Heart left ventricle (tissue), 16 donors: ENCODE measurements at regions not wholly inside any gene's neighbourhood (a gene's known extent, or its start where the extent isn't known, plus 50 kb on each side); places are given as distances from the start of the nearest gene placed in this dataset.
A peak's percentile ranks its signal among the peaks of the same experiment; 100 is the strongest.
"Not testable (repeated sequence)": the region's sequence is repeated elsewhere in the genome, so short reads cannot be mapped to it uniquely, and the experiment has no call there.

Experiments
- ATAC-seq, 4 donors: fragments of 200-7000 bp; cut with Tn5 transposase; one replicate each; pipeline ENCODE4 v1.9.1; 2020 to 2022; ENCODE audit warnings: moderate library complexity in 4 of 4, mild to moderate bottlenecking in 3 of 4, moderate number of reproducible peaks in 1 of 4
- DNase-seq, 5 donors: peaks; one replicate each; pipeline ENCODE4 v3.0.0-alpha.2; 2020
- H3K27ac ChIP-seq, 12 donors: fragments of 200-600 bp; sonication (generic) in 4 of 12; one replicate each; pipeline versions ENCODE4 v1.5.0 to v1.8.0; 2016 to 2022; ENCODE audit warnings: mild to moderate bottlenecking in 2 of 12
- H3K27me3 ChIP-seq, 9 donors: fragments of 200-600 bp; sonication (generic) in 2 of 9; one replicate each; pipeline versions ENCODE4 v1.5.1 to v1.8.0; 2016 to 2022; ENCODE audit warnings: mild to moderate bottlenecking in 3 of 9
- H3K36me3 ChIP-seq, 9 donors: fragments of 200-600 bp; sonication (generic) in 2 of 9; one replicate each; pipeline versions ENCODE4 v1.5.0 to v1.8.0; 2018 to 2022; ENCODE audit warnings: mild to moderate bottlenecking in 2 of 9
- H3K4me1 ChIP-seq, 12 donors: fragments of 200-600 bp; sonication (generic) in 4 of 12; one replicate each; pipeline versions ENCODE4 v1.5.0 to v1.8.0; 2016 to 2022; ENCODE audit warnings: mild to moderate bottlenecking in 3 of 12
- H3K4me3 ChIP-seq, 12 donors: fragments of 200-600 bp; sonication (generic) in 4 of 12; one replicate each; pipeline versions ENCODE4 v1.5.0 to v1.8.0; 2017 to 2022; ENCODE audit warnings: mild to moderate bottlenecking in 9 of 12, moderate library complexity in 4 of 12
- H3K9me3 ChIP-seq, 12 donors: fragments of 200-600 bp; sonication (generic) in 4 of 12; one replicate each; pipeline versions ENCODE4 v1.5.0 to v1.8.0; 2016 to 2022; ENCODE audit warnings: mild to moderate bottlenecking in 1 of 12
- CTCF ChIP-seq, 12 donors: fragments of 200-600 bp; sonication (generic) in 4 of 12; IDR thresholded peaks; one replicate each; pipeline versions ENCODE4 v1.5.0 to v1.8.0; 2018 to 2022; ENCODE audit warnings: antibody characterized with exemption in 12 of 12, mild to moderate bottlenecking in 5 of 12
- POLR2A ChIP-seq, 2 donors: fragments of 450-650 bp; IDR thresholded peaks; one replicate each; pipeline ENCODE4 v1.6.1; 2017; ENCODE audit warnings: antibody characterized with exemption in 2 of 2, mild to moderate bottlenecking in 2 of 2, moderate library complexity in 2 of 2
- WGBS, 4 donors: extraction: QIAGEN DNeasy Blood & Tissue Kit in 2 of 4; methylation state at CpG; one replicate each; pipeline versions ENCODE4 v1.1.5 to v1.1.7; 2013 to 2018; 5-methylcytosine and 5-hydroxymethylcytosine counted together
- intact Hi-C, 10 donors: fragments of 100-400 bp; cut with DNase I; formaldehyde crosslinking; loops; one replicate each; pipeline versions ENCODE4 v1.11.1 to v1.14.2; 2022
- donor health status: ischemic (EF 13 %, LVEDD 7.1; RV severe dilation, severe dysfunction).
- donor health status: healthy with polysubstance abuse.
- donor health status: DM: no; HTN: yes; CAD: no.
- donor health status: DM: no; HTN: no; CAD: no.
- donor health status: ischemic (EF 25% LVEDD 6.9; RV normal size, moderate dysfunction).
- donor health status: ischemic (EF 25% LVEDD 5.7; RV mildly dilated, moderate dysfunction).
- donor health status: healthy.
- donor health status: DM: yes; HTN: yes; CAD: no.
- donor health status: ischemic (EF 35%, LVEDD 5.7; RV mildly dilated, moderate dysfunction).
- donor health status: nonischemic (EF 11% LVEDD 7.7; RV severe dilation, severe dysfunction).
- donor health status: DM: yes; HTN: yes; CAD: no.
- donor health status: PGD.
- donor health status: ischemic (EF 29% LVEDD 5.4; RV normal size, mild dysfunction).
- donor health status: nonischemic (EF 23%, LVEDD 6.1; RV moderate dilation, normal function).

- no peak overlapping the region for H3K27ac ChIP-seq
- no peak for TF ChIP-seq POLR2A (IDR thresholded peaks at IDR 0.05)
- no peaks in the 10 kb centered on the region for H3K9me3 ChIP-seq
- ATAC-seq (no peak), DNase-seq (peak in 1 of 5 donors; percentile 9)
- peaks cover 3 to 60% (median 16%) of the 10 kb centered on the region in 9 donors for H3K27me3 ChIP-seq
- 38 to 66% (median 65%) methylated on average over 11 to 16 of the region's 16 CpGs for WGBS, 4 donors
- H3K4me3 ChIP-seq, result no peak overlapping the region
- no peaks in the 10 kb centered on the region for H3K36me3 ChIP-seq
- peaks cover 0 to 2% (median 0%) of the 10 kb centered on the region in 12 donors for H3K4me1 ChIP-seq
- intact Hi-C loops, result no loop called here
These were observed 81.2 kb upstream of the SNTG2 start for GRCh38 chr2:869357-869871.

- ATAC-seq, H3K27ac ChIP-seq, intact Hi-C loops, H3K4me1 ChIP-seq, H3K36me3 ChIP-seq, DNase-seq, H3K4me3 ChIP-seq, H3K9me3 ChIP-seq: not testable (repeated sequence)
- 88 to 92% (median 91%) methylated on average over 30 to 50 of the region's 51 CpGs; no CpG with 5 or more reads in 1 of the 4 donors for WGBS, 4 donors
- H3K27me3 ChIP-seq, result peaks cover 3 to 57% (median 16%) of the 10 kb centered on the region in 9 donors
These were observed 81.8 kb upstream of the SNTG2 start for GRCh38 chr2:868857-869256.

GRCh38 chr2:867296-867695, 83.4 kb upstream of the SNTG2 start:
- TF ChIP-seq CTCF (IDR thresholded peaks at IDR 0.05) (no peak), POLR2A (IDR thresholded peaks at IDR 0.05) (no peak)
- H3K4me3 ChIP-seq, result no peak overlapping the region
- DNase-seq (no peak), ATAC-seq (no peak)
- H3K27ac ChIP-seq, result no peak overlapping the region
- H3K27me3 ChIP-seq, result peaks cover 3 to 55% (median 19%) of the 10 kb centered on the region in 9 donors
- intact Hi-C loops, result no loop called here
- no peaks in the 10 kb centered on the region for H3K9me3 ChIP-seq
- peaks cover 0 to 2% (median 0%) of the 10 kb centered on the region in 12 donors for H3K4me1 ChIP-seq
- no peaks in the 10 kb centered on the region for H3K36me3 ChIP-seq
- WGBS, 4 donors, result 56 to 69% (median 64%) methylated on average over 9 of the region's 9 CpGs

DNA sequence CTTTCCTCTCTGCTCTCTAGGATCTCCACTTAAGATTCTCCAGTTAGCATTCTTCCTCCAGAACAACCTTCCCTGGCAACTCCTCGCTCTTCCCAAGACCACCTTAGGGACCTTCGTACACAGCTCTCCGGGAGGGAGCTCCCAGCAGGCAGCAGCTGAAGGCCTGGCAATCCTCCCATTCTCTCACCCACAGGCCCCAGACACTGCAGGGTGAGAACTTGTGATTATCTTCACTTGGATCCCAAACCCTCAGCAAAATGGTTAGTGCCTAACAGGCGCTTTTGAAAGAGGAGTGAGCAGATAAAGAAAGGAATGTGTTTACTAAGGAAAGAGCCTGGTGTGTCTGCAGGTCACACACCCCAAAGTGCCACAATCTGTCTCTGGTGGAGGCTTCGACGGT, 83.8 kb upstream of the SNTG2 start:
- peak in 1 of 5 donors; percentile 8 for DNase-seq
- H3K36me3 ChIP-seq, result no peaks in the 10 kb centered on the region
- no peak overlapping the region for H3K27ac ChIP-seq
- no peak for TF ChIP-seq CTCF (IDR thresholded peaks at IDR 0.05)
- no peak for TF ChIP-seq POLR2A (IDR thresholded peaks at IDR 0.05)
- peaks cover 0 to 2% (median 0%) of the 10 kb centered on the region in 12 donors for H3K4me1 ChIP-seq
- intact Hi-C loops, result no loop called here
- ATAC-seq, result no peak
- WGBS, 4 donors, result 32 to 63% (median 40%) methylated on average over 6 of the region's 6 CpGs
- H3K27me3 ChIP-seq, result peaks cover 3 to 55% (median 18%) of the 10 kb centered on the region in 9 donors
- no peaks in the 10 kb centered on the region for H3K9me3 ChIP-seq
- H3K4me3 ChIP-seq, result no peak overlapping the region

DNA sequence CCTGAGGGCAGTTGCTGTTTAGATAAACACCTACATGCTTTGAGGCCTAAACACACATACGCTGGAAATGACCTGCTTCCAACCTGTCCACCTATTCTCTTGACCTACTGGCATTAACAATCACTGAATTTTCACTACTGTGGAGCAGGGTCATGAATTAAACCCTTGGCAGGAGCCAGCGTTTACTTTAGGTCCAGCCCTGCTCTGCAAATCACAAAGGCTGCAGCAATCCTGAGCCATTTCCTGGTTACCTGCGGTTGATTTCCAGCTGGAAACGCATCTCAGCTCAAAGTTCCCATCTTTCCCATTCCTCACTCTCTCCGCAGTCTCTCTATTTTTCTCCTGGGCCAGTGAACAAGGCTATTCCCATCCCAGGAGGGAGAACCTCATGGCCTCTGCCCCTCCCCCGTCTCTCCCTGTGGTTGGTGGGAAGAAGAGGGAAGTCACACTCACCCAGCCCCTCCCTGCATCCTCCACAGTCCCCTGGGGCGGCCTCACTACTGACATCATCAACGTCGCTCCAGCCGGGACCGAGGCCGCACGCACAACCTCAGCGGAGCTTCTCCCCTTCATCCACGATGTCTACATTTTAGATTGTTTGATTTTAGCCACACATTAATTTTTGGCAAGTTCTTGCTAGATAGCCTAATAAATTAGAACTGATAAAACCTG, 84.5 kb upstream of the SNTG2 start:
- H3K4me1 ChIP-seq, result peaks cover 0 to 2% (median 0%) of the 10 kb centered on the region in 12 donors
- intact Hi-C loops, result no loop called here
- WGBS, 4 donors, result 54 to 69% (median 59%) methylated on average over 15 of the region's 15 CpGs
- H3K9me3 ChIP-seq, result no peaks in the 10 kb centered on the region
- peak in 3 of 4 donors; percentile 34 to 62 (median 42) for ATAC-seq
- TF ChIP-seq POLR2A (IDR thresholded peaks at IDR 0.05) (no peak), CTCF (IDR thresholded peaks at IDR 0.05) (no peak)
- H3K27ac ChIP-seq, result no peak overlapping the region
- H3K36me3 ChIP-seq, result no peaks in the 10 kb centered on the region
- DNase-seq, result peak in 3 of 5 donors; percentile 46 to 52 (median 50)
- H3K27me3 ChIP-seq, result peaks cover 0 to 55% (median 13%) of the 10 kb centered on the region in 9 donors
- no peak overlapping the region for H3K4me3 ChIP-seq
